HCT116 (cell line): ENCODE measurements at regions not wholly inside any gene's neighbourhood (a gene's known extent, or its start where the extent isn't known, plus 50 kb on each side); places are given as distances from the start of the nearest gene placed in this dataset.

Source experiments
- ATAC-seq: fragments of 200-7000 bp; cut with Tn5 transposase; 2 replicates; pipeline ENCODE4 v1.9.1; 2020; ENCODE audit warnings: mild to moderate bottlenecking, moderate library complexity
- BruUV-seq: library from RNA; stranded (reverse); fragments of 400-500 nt; replicated peaks from 2 replicates; lab custom pipeline; 2021; lab: Mats Ljungman, UMichigan
- CTCF ChIA-PET: fragments of 300-600 bp; sonication (Branson Sonifier 250); formaldehyde crosslinking; loops from one replicate; lab custom pipeline; 2021; ENCODE audit warnings: antibody characterized with exemption; lab: Charles Lee
- POLR2A ChIA-PET: fragments of 300-600, 350-600 bp; sonication (Branson Sonifier 250); formaldehyde crosslinking; loops from one replicate; lab custom pipeline; 2021; ENCODE audit warnings: antibody characterized with exemption; lab: Charles Lee
- RAD21 ChIA-PET, 2 experiments: fragments of 300-600 bp; sonication (Branson Sonifier 250); formaldehyde crosslinking; loops; one replicate each; lab custom pipeline; 2023; ENCODE audit warnings: low total read pairs in 2 of 2; ENCODE audit not compliant: uncharacterized antibody in 2 of 2, unreplicated experiment in 2 of 2, low non-redundant PET in 1 of 2; lab: Charles Lee
- DNase-seq: peaks from one replicate; pipeline ENCODE4 v3.0.0-alpha.2; 2010; ENCODE audit warnings: low read depth, low spot score
- H2AFZ ChIP-seq: fragments of 200-600 bp; shearing (Covaris generic), sonication (generic); 2 replicates; pipeline ENCODE4 v1.6.1; 2017; ENCODE audit warnings: low read depth, mixed run types, mixed read lengths, antibody characterized with exemption, low read length; ENCODE audit not compliant: poor library complexity, severe bottlenecking
- H3K27ac ChIP-seq: 2 replicates; pipeline ENCODE4 v1.5.1; 2012; ENCODE audit warnings: low read depth, low read length
- H3K27me3 ChIP-seq: fragments of 200-600 bp; sonication (generic); 2 replicates; pipeline ENCODE4 v1.6.1; 2016; ENCODE audit warnings: mixed run types, low read length, mixed read lengths; ENCODE audit not compliant: insufficient read depth
- H3K36me3 ChIP-seq, 2 experiments: fragments of 200-500 bp in 1 of 2; fragments of 200-600 bp in 1 of 2; sonication (Bioruptor generic) in 1 of 2; sonication (generic) in 1 of 2; 2 replicates each; pipeline versions ENCODE4 v1.5.1 to v1.6.1; 2014 to 2016; ENCODE audit warnings: low read length in 2 of 2, inconsistent platforms in 1 of 2, mixed read lengths in 1 of 2, mixed run types in 1 of 2; ENCODE audit not compliant: insufficient read depth in 2 of 2, control insufficient read depth in 1 of 2
- H3K4me1 ChIP-seq, 2 experiments: fragments of 200-600 bp in 1 of 2; sonication (generic) in 1 of 2; 2 replicates each; pipeline versions ENCODE4 v1.5.1 to v1.6.1; 2012 to 2017; ENCODE audit warnings: low read length in 2 of 2, inconsistent platforms in 1 of 2, mild to moderate bottlenecking in 1 of 2, mixed read lengths in 1 of 2, mixed run types in 1 of 2, moderate library complexity in 1 of 2; ENCODE audit not compliant: insufficient read depth in 2 of 2, control insufficient read depth in 1 of 2
- H3K4me2 ChIP-seq: fragments of 200-600 bp; sonication (generic); 2 replicates; pipeline ENCODE4 v1.6.1; 2017; ENCODE audit warnings: mixed run types, low read length, mixed read lengths
- H3K4me3 ChIP-seq, 2 experiments: fragments of 200-600 bp in 1 of 2; sonication (generic) in 1 of 2; replicated peaks in 1 of 2; 2 replicates each; pipeline ENCODE4 v1.5.1; 2011 to 2016; ENCODE audit warnings: low read length in 2 of 2, control low read depth in 1 of 2, low read depth in 1 of 2, mild to moderate bottlenecking in 1 of 2, mixed read lengths in 1 of 2, mixed run types in 1 of 2
- H3K79me2 ChIP-seq: fragments of 200-600 bp; sonication (generic); 2 replicates; pipeline ENCODE4 v1.6.1; 2017; ENCODE audit warnings: mild to moderate bottlenecking, mixed run types, low read length, moderate library complexity, mixed read lengths; ENCODE audit not compliant: insufficient read depth
- H3K9ac ChIP-seq: fragments of 200-600 bp; sonication (generic); 2 replicates; pipeline ENCODE4 v1.6.1; 2016; ENCODE audit warnings: low read length, mixed read lengths
- H3K9me2 ChIP-seq: fragments of 200-600 bp; sonication (generic), shearing (Covaris generic); 2 replicates; pipeline ENCODE4 v1.6.1; 2017; ENCODE audit warnings: mixed run types, mild to moderate bottlenecking, moderate library complexity; ENCODE audit not compliant: insufficient read depth
- H3K9me3 ChIP-seq, 2 experiments: fragments of 200-500 bp in 1 of 2; fragments of 200-600 bp in 1 of 2; sonication (Bioruptor generic) in 1 of 2; sonication (generic) in 1 of 2; 2 replicates each; pipeline ENCODE4 v1.6.1; 2014 to 2017; ENCODE audit warnings: low read length in 2 of 2, mixed read lengths in 2 of 2, inconsistent platforms in 1 of 2, low read depth in 1 of 2, mild to moderate bottlenecking in 1 of 2, mixed run types in 1 of 2, moderate library complexity in 1 of 2; ENCODE audit not compliant: control insufficient read depth in 1 of 2, insufficient read depth in 1 of 2
- H4K20me1 ChIP-seq: fragments of 200-600 bp; sonication (generic), shearing (Covaris generic); 2 replicates; pipeline ENCODE4 v1.6.1; 2017; ENCODE audit warnings: mixed run types, mild to moderate bottlenecking, moderate library complexity; ENCODE audit not compliant: insufficient read depth
- CEBPB ChIP-seq: IDR thresholded peaks from 2 replicates; pipeline ENCODE4 v1.6.1; 2012; ENCODE audit warnings: low read depth
- ELF1 ChIP-seq: IDR thresholded peaks from 2 replicates; pipeline ENCODE4 v1.6.1; 2012; ENCODE audit warnings: low read depth, borderline replicate concordance
- EZH2 ChIP-seq: fragments of 200-600 bp; sonication (generic); IDR thresholded peaks from 2 replicates; pipeline ENCODE4 v1.6.1; 2017; ENCODE audit warnings: antibody characterized with exemption, mixed run types
- EZH2phosphoT487 ChIP-seq: fragments of 200-600 bp; IDR thresholded peaks from 2 replicates; pipeline ENCODE4 v1.6.1; 2018; ENCODE audit warnings: antibody characterized with exemption, borderline replicate concordance
- JUND ChIP-seq: IDR thresholded peaks from 2 replicates; pipeline ENCODE4 v1.6.1; 2012
- POLR2A ChIP-seq: IDR thresholded peaks from 2 replicates; pipeline ENCODE4 v1.7.0; 2011; ENCODE audit warnings: borderline replicate concordance; ENCODE audit not compliant: insufficient read depth, insufficient read length; ENCODE audit errors: extremely low read depth
- SIN3A ChIP-seq: IDR thresholded peaks from 2 replicates; pipeline ENCODE4 v1.6.1; 2012; ENCODE audit warnings: low read depth
- SP1 ChIP-seq: IDR thresholded peaks from 2 replicates; pipeline ENCODE4 v1.6.1; 2012; ENCODE audit warnings: low read depth
- YY1 ChIP-seq: IDR thresholded peaks from 2 replicates; pipeline ENCODE4 v1.6.1; 2011; ENCODE audit warnings: low read length, low read depth, moderate library complexity, mild to moderate bottlenecking; ENCODE audit not compliant: insufficient replicate concordance; ENCODE audit errors: extremely low read depth
- intact Hi-C: fragments of 100-400 bp; cut with micrococcal nuclease; formaldehyde crosslinking; loops from 2 replicates; pipeline ENCODE4 v1.10.0; 2022
- TF ChIP-seq, protein P1 (sequence below): IDR thresholded peaks from 2 replicates; pipeline ENCODE4 v1.6.1; 2011; ENCODE audit warnings: mild to moderate bottlenecking, low read length, moderate library complexity; ENCODE audit not compliant: insufficient replicate concordance; ENCODE audit errors: extremely low read depth
- TF ChIP-seq, protein P2 (sequence below): IDR thresholded peaks from 2 replicates; pipeline ENCODE4 v1.6.1; 2012

DNA sequence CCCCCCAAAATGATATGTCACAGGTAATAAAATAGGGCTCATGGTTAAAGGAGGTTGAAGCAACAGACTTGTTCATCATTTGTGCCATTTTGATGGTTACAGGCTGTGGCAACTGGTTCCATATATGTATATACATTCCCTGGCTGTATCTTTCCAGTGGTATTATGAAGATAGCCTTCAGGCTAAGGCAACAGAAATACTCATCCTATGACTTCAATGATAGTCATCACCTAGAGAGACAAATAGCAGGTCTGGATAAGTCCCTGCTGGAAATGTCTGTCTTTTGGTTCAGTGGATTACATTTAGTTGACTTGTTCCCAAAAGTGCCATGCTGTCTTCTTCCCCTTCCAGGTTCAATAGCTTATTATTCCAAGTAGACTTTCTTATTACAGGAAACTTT lies 997.4 kb downstream of the FLRT2 start:
- no peak overlapping the region for H3K27ac ChIP-seq
- RAD21 ChIA-PET: no interaction called here
- TF ChIP-seq POLR2A (no peak), SIN3A (no peak), SP1 (no peak), YY1 (no peak), EZH2phosphoT487 (no peak)
- TF ChIP-seq, protein P1, sequence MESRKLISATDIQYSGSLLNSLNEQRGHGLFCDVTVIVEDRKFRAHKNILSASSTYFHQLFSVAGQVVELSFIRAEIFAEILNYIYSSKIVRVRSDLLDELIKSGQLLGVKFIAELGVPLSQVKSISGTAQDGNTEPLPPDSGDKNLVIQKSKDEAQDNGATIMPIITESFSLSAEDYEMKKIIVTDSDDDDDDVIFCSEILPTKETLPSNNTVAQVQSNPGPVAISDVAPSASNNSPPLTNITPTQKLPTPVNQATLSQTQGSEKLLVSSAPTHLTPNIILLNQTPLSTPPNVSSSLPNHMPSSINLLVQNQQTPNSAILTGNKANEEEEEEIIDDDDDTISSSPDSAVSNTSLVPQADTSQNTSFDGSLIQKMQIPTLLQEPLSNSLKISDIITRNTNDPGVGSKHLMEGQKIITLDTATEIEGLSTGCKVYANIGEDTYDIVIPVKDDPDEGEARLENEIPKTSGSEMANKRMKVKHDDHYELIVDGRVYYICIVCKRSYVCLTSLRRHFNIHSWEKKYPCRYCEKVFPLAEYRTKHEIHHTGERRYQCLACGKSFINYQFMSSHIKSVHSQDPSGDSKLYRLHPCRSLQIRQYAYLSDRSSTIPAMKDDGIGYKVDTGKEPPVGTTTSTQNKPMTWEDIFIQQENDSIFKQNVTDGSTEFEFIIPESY: no peak
- TF ChIP-seq, protein P2, sequence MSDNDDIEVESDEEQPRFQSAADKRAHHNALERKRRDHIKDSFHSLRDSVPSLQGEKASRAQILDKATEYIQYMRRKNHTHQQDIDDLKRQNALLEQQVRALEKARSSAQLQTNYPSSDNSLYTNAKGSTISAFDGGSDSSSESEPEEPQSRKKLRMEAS: no peak
- no peak overlapping the region for H3K9ac ChIP-seq
- no TSS peak for BruUV-seq
- no peak for ATAC-seq
- no peak for DNase-seq
- intact Hi-C loops: no loop called here
- no peak overlapping the region for H3K4me2 ChIP-seq
- no peaks in the 10 kb centered on the region for H3K79me2 ChIP-seq
- H3K4me3 ChIP-seq: no peak overlapping the region
- no peaks in the 10 kb centered on the region for H3K27me3 ChIP-seq
- H3K9me3 ChIP-seq: peaks cover 8 to 27% of the 10 kb centered on the region in 2 experiments; a peak in 2 of 4 replicates
- no peak overlapping the region for H2AFZ ChIP-seq
- no peaks in the 10 kb centered on the region for H3K9me2 ChIP-seq
- no peaks in the 10 kb centered on the region for H3K4me1 ChIP-seq
- H3K36me3 ChIP-seq: no peaks in the 10 kb centered on the region
- POLR2A ChIA-PET: no interaction called here
- H4K20me1 ChIP-seq: no peaks in the 10 kb centered on the region
- CTCF ChIA-PET: no interaction called here

DNA sequence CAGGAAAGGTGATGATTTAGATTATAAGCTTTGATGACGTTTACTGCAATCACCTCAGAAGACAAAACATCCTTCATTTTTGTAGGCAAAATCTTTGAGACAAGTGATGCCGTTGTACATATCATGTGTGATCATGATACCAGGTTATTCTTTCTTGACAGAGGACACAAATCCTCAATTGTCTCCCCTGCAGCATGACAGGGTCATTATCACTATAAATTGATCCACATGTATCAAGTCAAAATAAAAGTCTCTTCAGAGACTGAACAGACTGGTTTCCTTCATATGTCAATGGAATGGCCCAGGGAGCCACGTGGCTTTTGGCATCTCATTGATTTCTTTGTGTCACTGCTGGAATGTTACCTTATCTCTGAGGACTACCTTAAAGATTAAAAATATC lies 995.7 kb downstream of the FLRT2 start:
- Histone ChIP-seq H3K9ac (no peak overlapping the region), H3K4me3 (no peak overlapping the region), H3K4me2 (no peak overlapping the region), H3K36me3 (no peaks in the 10 kb centered on the region), H3K27me3 (no peaks in the 10 kb centered on the region), H3K79me2 (no peaks in the 10 kb centered on the region), H3K4me1 (no peaks in the 10 kb centered on the region), H3K9me2 (no peaks in the 10 kb centered on the region), H4K20me1 (no peaks in the 10 kb centered on the region), H2AFZ (no peak overlapping the region), H3K9me3 (peaks cover 8 to 19% of the 10 kb centered on the region in 2 experiments; a peak in 2 of 4 replicates), H3K27ac (no peak overlapping the region)
- intact Hi-C loops: no loop called here
- RAD21 ChIA-PET: no interaction called here
- no peak for ATAC-seq
- POLR2A ChIA-PET: no interaction called here
- CTCF ChIA-PET: no interaction called here
- DNase-seq: no peak
- no TSS peak for BruUV-seq
- TF ChIP-seq CEBPB (no peak), EZH2 (no peak), JUND (no peak), ELF1 (no peak), YY1 (no peak)
